K562 (cell line): ENCODE measurements at regions not wholly inside any gene's neighbourhood (a gene's known extent, or its start where the extent isn't known, plus 50 kb on each side); places are given as distances from the start of the nearest gene placed in this dataset.

Source experiments
- ATAC-seq: fragments of 200-7000 bp; cut with Tn5 transposase; 3 replicates; pipeline ENCODE4 v1.9.1; 2020; ENCODE audit warnings: moderate library complexity
- BruUV-seq: library from RNA; stranded (reverse); fragments of 400-500 nt; replicated peaks from 2 replicates; lab custom pipeline; 2021; lab: Mats Ljungman, UMichigan
- CTCF ChIA-PET: fragments of 300-600 bp; formaldehyde crosslinking; extraction: SDS; loops from one replicate; lab custom pipeline; 2021; ENCODE audit warnings: low intra/inter-chr PET ratio; lab: Yijun Ruan, JAX
- POLR2A ChIA-PET: fragments of 300-600, 350-650 bp; sonication (Branson Sonifier 250); formaldehyde crosslinking; extraction: SDS; loops from one replicate; lab custom pipeline; 2021; ENCODE audit warnings: antibody characterized with exemption, inconsistent platforms; lab: Yijun Ruan, JAX
- DNase-seq, 4 experiments: peaks; one replicate each; pipeline versions ENCODE4 v3.0.0 to v3.0.0-alpha.2; 2011 to 2018; ENCODE audit warnings: low spot score in 3 of 4, mixed read lengths in 3 of 4; ENCODE audit errors: extremely low read depth in 1 of 4
- FAIRE-seq: peaks from 2 replicates; lab custom pipeline; 2011; peaks lifted over from hg19 to GRCh38; lab: Jason Lieb, UNC
- H2AFZ ChIP-seq: 2 replicates; pipeline ENCODE4 v1.6.0; 2011; ENCODE audit warnings: low read depth, low read length, control low read depth, inconsistent platforms
- H3K27ac ChIP-seq: fragments of 200-600 bp; 3 replicates; pipeline ENCODE4 v1.8.0; 2011; ENCODE audit warnings: low read depth, mild to moderate bottlenecking, control low read depth, inconsistent platforms, low read length, moderate library complexity, mixed read lengths; ENCODE audit errors: extremely low read depth
- H3K27me3 ChIP-seq, 2 experiments: fragments of 300-600 bp in 1 of 2; 2 replicates in 1 of 2; 3 replicates in 1 of 2; pipeline versions ENCODE4 v1.6.0 to v1.8.0; 2011; ENCODE audit warnings: inconsistent platforms in 2 of 2, low read length in 2 of 2, mild to moderate bottlenecking in 1 of 2, mixed read lengths in 1 of 2, moderate library complexity in 1 of 2; ENCODE audit not compliant: control insufficient read depth in 2 of 2, insufficient read depth in 2 of 2
- H3K36me3 ChIP-seq: fragments of 300-600 bp; 3 replicates; pipeline ENCODE4 v1.8.0; 2011; ENCODE audit warnings: mild to moderate bottlenecking, low read length, inconsistent platforms; ENCODE audit not compliant: control insufficient read depth, insufficient read depth
- H3K4me1 ChIP-seq, 2 experiments: fragments of 200-600 bp in 1 of 2; replicated peaks in 1 of 2; 2 replicates in 1 of 2; 3 replicates in 1 of 2; pipeline versions ENCODE4 v1.5.1 to v1.8.0; 2011; ENCODE audit warnings: inconsistent platforms in 2 of 2, low read length in 2 of 2, mild to moderate bottlenecking in 1 of 2, mixed read lengths in 1 of 2, moderate library complexity in 1 of 2; ENCODE audit not compliant: control insufficient read depth in 2 of 2, insufficient read depth in 2 of 2
- H3K4me2 ChIP-seq: 2 replicates; pipeline ENCODE4 v1.6.1; 2011; ENCODE audit warnings: low read length, control low read depth, inconsistent platforms, mixed read lengths; ENCODE audit not compliant: insufficient read depth
- H3K4me3 ChIP-seq: fragments of 200-600 bp; sonication (generic), shearing (Covaris generic); 2 replicates; pipeline ENCODE4 v1.5.1; 2016; ENCODE audit warnings: control low read depth, inconsistent platforms
- H3K79me2 ChIP-seq: fragments of 200-600 bp; 3 replicates; pipeline ENCODE4 v1.8.0; 2011; ENCODE audit warnings: low read length, inconsistent platforms; ENCODE audit not compliant: control insufficient read depth, insufficient read depth
- H3K9ac ChIP-seq, 2 experiments: 2 replicates each; pipeline versions ENCODE4 v1.6.0 to v1.6.1; 2011; ENCODE audit warnings: low read depth in 2 of 2, low read length in 2 of 2, control low read depth in 1 of 2, inconsistent platforms in 1 of 2, mild to moderate bottlenecking in 1 of 2, mixed read lengths in 1 of 2; ENCODE audit not compliant: insufficient read depth in 1 of 2
- H3K9me1 ChIP-seq: one replicate; pipeline ENCODE4 v1.6.0; 2011; ENCODE audit warnings: inconsistent platforms, mild to moderate bottlenecking, low read length, moderate library complexity; ENCODE audit not compliant: control insufficient read depth, insufficient read depth
- H3K9me3 ChIP-seq: replicated peaks from 2 replicates; pipeline ENCODE4 v1.5.1; 2011; ENCODE audit warnings: low read depth, low read length, inconsistent platforms; ENCODE audit not compliant: control insufficient read depth, insufficient read depth
- H4K20me1 ChIP-seq: replicated peaks from 2 replicates; pipeline ENCODE4 v1.6.1; 2011; ENCODE audit warnings: low read length, inconsistent platforms, mixed read lengths; ENCODE audit not compliant: control insufficient read depth, insufficient read depth
- EP300 ChIP-seq: IDR thresholded peaks from 2 replicates; pipeline ENCODE4 v1.6.1; 2012; ENCODE audit warnings: low read length, improper control_type of control experiment
- EZH2 ChIP-seq: IDR thresholded peaks from 2 replicates; pipeline ENCODE4 v1.6.1; 2012; ENCODE audit warnings: low read depth, mild to moderate bottlenecking, inconsistent platforms, low read length, borderline replicate concordance
- GATA2 ChIP-seq: sonication (generic); formaldehyde crosslinking; IDR thresholded peaks from 2 replicates; pipeline ENCODE4 v1.4.0; 2020; ENCODE audit warnings: mild to moderate bottlenecking, missing genetic modification reagents
- PYGO2 ChIP-seq: fragments of 450-650 bp; IDR thresholded peaks from 2 replicates; pipeline ENCODE4 v1.6.1; 2016; ENCODE audit warnings: mild to moderate bottlenecking, missing genetic modification characterization, moderate library complexity, missing compliant biosample characterization
- TEAD1 ChIP-seq, 2 experiments: fragments of 450-650 bp in 1 of 2; sonication (generic) in 1 of 2; formaldehyde crosslinking; IDR thresholded peaks; 2 replicates each; pipeline versions ENCODE4 v1.4.0 to v1.8.0; 2020 to 2022; ENCODE audit warnings: mild to moderate bottlenecking in 2 of 2, missing genetic modification reagents in 1 of 2
- USF2 ChIP-seq: sonication (generic); formaldehyde crosslinking; IDR thresholded peaks from 2 replicates; pipeline ENCODE4 v1.5.0; 2020; ENCODE audit warnings: missing genetic modification reagents
- ZNF589 ChIP-seq: fragments of 200-800 bp; sonication (Bioruptor generic); IDR thresholded peaks from 2 replicates; pipeline ENCODE4 v1.6.1; 2016; ENCODE audit warnings: low read depth, missing genetic modification characterization, missing compliant biosample characterization
- ZNF695 ChIP-seq: fragments of 450-650 bp; formaldehyde crosslinking; IDR thresholded peaks from 2 replicates; pipeline ENCODE4 v1.4.0; 2020; ENCODE audit warnings: mild to moderate bottlenecking, moderate library complexity
- WGBS: fragments of 100-300 bp; shearing (Covaris generic); methylation state at CpG from one replicate; pipeline ENCODE4 v1.1.6; 2016; ENCODE audit warnings: low coverage, mixed read lengths; ENCODE audit not compliant: insufficient coverage; ENCODE audit errors: missing lambda C conversion rate; 5-methylcytosine and 5-hydroxymethylcytosine counted together
- in situ Hi-C: fragments of 300-500 bp; cut with MboI; formaldehyde crosslinking; loops from 4 replicates; pipeline ENCODE4 v1.15.0; 2018; ENCODE audit warnings: inconsistent platforms, mixed read lengths
- intact Hi-C: fragments of 100-400 bp; cut with micrococcal nuclease; formaldehyde crosslinking; loops from 2 replicates; pipeline ENCODE4 v1.14.2; 2022
- TF ChIP-seq, protein P1 (sequence below), 2 experiments: IDR thresholded peaks; 2 replicates each; pipeline ENCODE4 v1.6.1; 2012; ENCODE audit warnings: improper control_type of control experiment in 2 of 2, low read depth in 2 of 2, low read length in 2 of 2, borderline replicate concordance in 1 of 2

DNA sequence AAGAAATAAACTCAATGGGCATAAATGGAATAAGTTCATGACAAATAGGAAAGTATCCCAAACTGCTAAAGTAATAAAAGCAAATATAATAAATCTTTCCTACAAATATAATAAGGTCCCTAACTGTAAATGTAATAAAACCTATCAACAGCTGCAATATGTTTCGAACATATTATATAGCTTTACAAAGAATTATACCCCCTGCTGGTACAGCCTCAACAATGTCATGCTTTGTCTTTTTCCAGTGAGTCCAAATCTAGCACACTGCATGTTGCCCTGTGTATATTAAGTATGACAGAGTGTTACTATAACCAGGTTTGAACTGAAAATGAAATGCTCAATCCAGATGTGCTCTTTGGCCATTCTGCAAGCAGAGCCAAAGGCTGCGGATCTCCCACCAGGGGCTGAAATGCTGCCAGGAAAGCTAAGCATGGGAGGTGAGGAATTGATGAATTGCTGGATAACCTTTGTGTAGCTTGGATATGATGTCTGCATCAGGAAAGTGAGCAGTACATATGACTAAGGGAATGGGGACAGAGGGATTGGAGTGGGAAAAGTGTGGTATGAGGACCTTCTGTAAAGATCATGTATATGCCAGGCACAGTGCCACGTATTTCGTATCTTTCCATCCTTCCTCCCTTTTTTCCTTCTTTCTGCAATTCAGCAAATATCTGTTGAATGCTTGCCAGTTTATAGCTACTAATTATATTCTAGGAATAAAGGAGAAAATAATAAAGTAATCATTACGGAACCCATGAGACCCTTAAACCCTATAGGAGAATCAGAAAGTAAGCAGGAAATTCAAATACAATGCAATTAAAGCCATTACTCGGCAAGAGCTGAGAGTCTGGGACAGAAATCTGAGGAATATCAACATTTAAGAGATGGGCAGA, 954.6 kb upstream of the LCORL start:
- in situ Hi-C loops, result no loop called here
- DNase-seq, result no peak
- Histone ChIP-seq H3K9me3 (no peaks in the 10 kb centered on the region), H3K36me3 (no peaks in the 10 kb centered on the region), H3K4me2 (no peak overlapping the region), H3K4me3 (no peak overlapping the region), H3K79me2 (no peaks in the 10 kb centered on the region), H2AFZ (no peak overlapping the region), H3K4me1 (no peaks in the 10 kb centered on the region), H4K20me1 (no peaks in the 10 kb centered on the region), H3K9me1 (no peaks in the 10 kb centered on the region), H3K27me3 (no peaks in the 10 kb centered on the region), H3K9ac (no peak overlapping the region), H3K27ac (no peak overlapping the region)
- under 1% methylated on average over 6 of the region's 6 CpGs for WGBS
- ATAC-seq, result no peak
- intact Hi-C loops, result no loop called here
- TF ChIP-seq PYGO2 (tag) (no peak), ZNF589 (CRISPR knock-in tag) (no peak), EZH2 (no peak), GATA2 (no peak), USF2 (CRISPR knock-in tag) (no peak), ZNF695 (CRISPR knock-in tag) (no peak), EP300 (no peak), TEAD1 (CRISPR knock-in tag; IDR thresholded peaks at IDR 0.05) (no peak)
- TF ChIP-seq, protein P1, sequence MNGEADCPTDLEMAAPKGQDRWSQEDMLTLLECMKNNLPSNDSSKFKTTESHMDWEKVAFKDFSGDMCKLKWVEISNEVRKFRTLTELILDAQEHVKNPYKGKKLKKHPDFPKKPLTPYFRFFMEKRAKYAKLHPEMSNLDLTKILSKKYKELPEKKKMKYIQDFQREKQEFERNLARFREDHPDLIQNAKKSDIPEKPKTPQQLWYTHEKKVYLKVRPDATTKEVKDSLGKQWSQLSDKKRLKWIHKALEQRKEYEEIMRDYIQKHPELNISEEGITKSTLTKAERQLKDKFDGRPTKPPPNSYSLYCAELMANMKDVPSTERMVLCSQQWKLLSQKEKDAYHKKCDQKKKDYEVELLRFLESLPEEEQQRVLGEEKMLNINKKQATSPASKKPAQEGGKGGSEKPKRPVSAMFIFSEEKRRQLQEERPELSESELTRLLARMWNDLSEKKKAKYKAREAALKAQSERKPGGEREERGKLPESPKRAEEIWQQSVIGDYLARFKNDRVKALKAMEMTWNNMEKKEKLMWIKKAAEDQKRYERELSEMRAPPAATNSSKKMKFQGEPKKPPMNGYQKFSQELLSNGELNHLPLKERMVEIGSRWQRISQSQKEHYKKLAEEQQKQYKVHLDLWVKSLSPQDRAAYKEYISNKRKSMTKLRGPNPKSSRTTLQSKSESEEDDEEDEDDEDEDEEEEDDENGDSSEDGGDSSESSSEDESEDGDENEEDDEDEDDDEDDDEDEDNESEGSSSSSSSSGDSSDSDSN (IDR thresholded peaks at IDR 0.05; ENCODE audit: borderline replicate concordance in 1 of 2, low read depth in 2 of 2, low read length in 2 of 2), result no peak
- no peak for FAIRE-seq
- ChIA-PET CTCF (no interaction called here), POLR2A (interaction anchor here (1.0 kb wide), 1 partner anchor 15 kb away, joined by 3 read pairs; no protein-coding TSS in a partner anchor)
- no TSS peak for BruUV-seq
